HepG2 (cell line): ENCODE measurements at regions not wholly inside any gene's neighbourhood (a gene's known extent, or its start where the extent isn't known, plus 50 kb on each side); places are given as distances from the start of the nearest gene placed in this dataset.

Experiments
- ATAC-seq: fragments of 200-7000 bp; cut with Tn5 transposase; 3 replicates; pipeline ENCODE4 v1.9.1; 2020; ENCODE audit warnings: mild to moderate bottlenecking, moderate library complexity
- BruUV-seq: library from RNA; stranded (reverse); fragments of 400-500 nt; replicated peaks from 2 replicates; lab custom pipeline; 2021; lab: Mats Ljungman, UMichigan
- CTCF ChIA-PET: fragments of 300-600 bp; formaldehyde crosslinking; extraction: SDS; loops from one replicate; lab custom pipeline; 2021; ENCODE audit warnings: low total read pairs, inconsistent platforms, low intra/inter-chr PET ratio; lab: Yijun Ruan, JAX
- POLR2A ChIA-PET: fragments of 350-600 bp; sonication (Branson Sonifier 250); formaldehyde crosslinking; loops from one replicate; lab custom pipeline; 2020; ENCODE audit warnings: antibody characterized with exemption, inconsistent platforms; lab: Yijun Ruan, JAX
- DNase-seq: peaks from one replicate; pipeline ENCODE4 v3.0.0-alpha.2; 2015; ENCODE audit warnings: low spot score
- FAIRE-seq: peaks from 3 replicates; lab custom pipeline; 2011; peaks lifted over from hg19 to GRCh38; lab: Jason Lieb, UNC
- H2AFZ ChIP-seq: one replicate; pipeline ENCODE4 v1.6.1; 2011; ENCODE audit warnings: low read length, inconsistent platforms
- H3K27ac ChIP-seq: fragments of 300-600 bp; 3 replicates; pipeline ENCODE4 v1.8.0; 2011; ENCODE audit warnings: mixed run types, mild to moderate bottlenecking, mixed read lengths, low read length, inconsistent platforms; ENCODE audit not compliant: insufficient read depth; ENCODE audit errors: extremely low read length
- H3K27me3 ChIP-seq, 2 experiments: fragments of 200-600 bp in 1 of 2; 2 replicates in 1 of 2; 3 replicates in 1 of 2; pipeline versions ENCODE4 v1.6.0 to v1.8.0; 2011; ENCODE audit warnings: low read length in 2 of 2, mild to moderate bottlenecking in 2 of 2, moderate library complexity in 2 of 2, inconsistent platforms in 1 of 2; ENCODE audit not compliant: insufficient read depth in 2 of 2, control insufficient read depth in 1 of 2
- H3K36me3 ChIP-seq, 2 experiments: fragments of 200-600 bp in 1 of 2; replicated peaks in 1 of 2; 2 replicates in 1 of 2; 3 replicates in 1 of 2; pipeline versions ENCODE4 v1.5.1 to v1.8.0; 2011; ENCODE audit warnings: low read length in 2 of 2, inconsistent platforms in 1 of 2; ENCODE audit not compliant: insufficient read depth in 2 of 2, control insufficient read depth in 1 of 2
- H3K4me1 ChIP-seq: 2 replicates; pipeline ENCODE4 v1.5.1; 2012; ENCODE audit warnings: low read length, inconsistent platforms; ENCODE audit not compliant: insufficient read depth
- H3K4me2 ChIP-seq: 2 replicates; pipeline ENCODE4 v1.6.0; 2011; ENCODE audit warnings: low read depth, low read length, inconsistent platforms
- H3K4me3 ChIP-seq, 3 experiments: fragments of 200-600 bp in 1 of 3; sonication (generic), shearing (Covaris generic) in 1 of 3; replicated peaks in 1 of 3; 2 replicates each; pipeline ENCODE4 v1.5.1; 2011 to 2016; ENCODE audit warnings: low read length in 3 of 3, inconsistent platforms in 2 of 3, low read depth in 2 of 3, mild to moderate bottlenecking in 2 of 3, control low read depth in 1 of 3, mixed read lengths in 1 of 3; ENCODE audit not compliant: insufficient read depth in 1 of 3
- H3K79me2 ChIP-seq: one replicate; pipeline ENCODE4 v1.6.1; 2011; ENCODE audit warnings: low read length, inconsistent platforms; ENCODE audit not compliant: insufficient read depth
- H3K9ac ChIP-seq: 2 replicates; pipeline ENCODE4 v1.6.0; 2011; ENCODE audit warnings: mild to moderate bottlenecking, low read depth, low read length, inconsistent platforms; ENCODE audit not compliant: insufficient read depth
- H3K9me3 ChIP-seq: 2 replicates; pipeline ENCODE4 v1.5.1; 2012; ENCODE audit warnings: mild to moderate bottlenecking, low read length
- H4K20me1 ChIP-seq: 2 replicates; pipeline ENCODE4 v1.6.0; 2011; ENCODE audit warnings: inconsistent platforms, mild to moderate bottlenecking, low read length, moderate library complexity; ENCODE audit not compliant: insufficient read depth
- ZBTB37 ChIP-seq: sonication (generic); formaldehyde crosslinking; IDR thresholded peaks from 2 replicates; pipeline ENCODE4 v1.4.0; 2020; ENCODE audit warnings: mild to moderate bottlenecking, missing genetic modification reagents
- ZNF224 ChIP-seq: sonication (generic); formaldehyde crosslinking; IDR thresholded peaks from 2 replicates; pipeline ENCODE4 v1.5.0; 2020; ENCODE audit warnings: mild to moderate bottlenecking, missing genetic modification reagents
- ZNF33A ChIP-seq: sonication (generic); formaldehyde crosslinking; IDR thresholded peaks from 2 replicates; pipeline ENCODE4 v1.5.1; 2020; ENCODE audit warnings: missing genetic modification reagents, mild to moderate bottlenecking, moderate library complexity, borderline replicate concordance
- ZNF451 ChIP-seq: sonication (generic); formaldehyde crosslinking; IDR thresholded peaks from 2 replicates; pipeline ENCODE4 v1.5.0; 2020; ENCODE audit warnings: mild to moderate bottlenecking, missing genetic modification reagents
- ZNF737 ChIP-seq: sonication (generic); formaldehyde crosslinking; IDR thresholded peaks from 2 replicates; pipeline ENCODE4 v1.5.0; 2020; ENCODE audit warnings: missing genetic modification reagents, mild to moderate bottlenecking, borderline replicate concordance
- ZNF788 ChIP-seq: sonication (generic); formaldehyde crosslinking; IDR thresholded peaks from 2 replicates; pipeline ENCODE4 v1.5.0; 2020; ENCODE audit warnings: mild to moderate bottlenecking, missing genetic modification reagents, borderline replicate concordance
- WGBS: methylation state at CpG from one replicate; pipeline ENCODE4 v1.1.6; 2017; ENCODE audit warnings: low lambda C conversion rate; 5-methylcytosine and 5-hydroxymethylcytosine counted together
- in situ Hi-C: cut with HindIII; loops from 2 replicates; pipeline ENCODE4 v1.10.0; 2017; ENCODE audit warnings: low pct_unique_long_range_greater_than_20kb; ENCODE audit not compliant: extremely low pct_ligation_motif_present
- intact Hi-C: fragments of 100-400 bp; cut with micrococcal nuclease; formaldehyde crosslinking; loops from one replicate; pipeline ENCODE4 v1.10.0; 2022; ENCODE audit not compliant: unreplicated experiment
- TF ChIP-seq, protein P1 (sequence below), 2 experiments: sonication (generic) in 1 of 2; formaldehyde crosslinking in 1 of 2; IDR thresholded peaks; 2 replicates each; pipeline versions ENCODE4 v1.4.0 to v1.6.1; 2018 to 2020; ENCODE audit warnings: missing genetic modification reagents in 2 of 2, borderline replicate concordance in 1 of 2, low read depth in 1 of 2, mild to moderate bottlenecking in 1 of 2, missing biosample characterization in 1 of 2

GRCh38 chr16:50977138-50977537, 173.9 kb downstream of the SALL1 start:
- Histone ChIP-seq H3K27me3 (no peaks in the 10 kb centered on the region; a peak in 1 of 5 replicates), H3K79me2 (no peaks in the 10 kb centered on the region), H3K9me3 (no peaks in the 10 kb centered on the region), H3K36me3 (no peaks in the 10 kb centered on the region), H3K4me1 (no peaks in the 10 kb centered on the region), H3K4me3 (no peak overlapping the region), H4K20me1 (no peaks in the 10 kb centered on the region), H2AFZ (no peak overlapping the region), H3K27ac (no peak overlapping the region), H3K9ac (no peak overlapping the region), H3K4me2 (no peak overlapping the region)
- intact Hi-C loops (no loop called here), in situ Hi-C loops (no loop called here)
- no peak for ATAC-seq
- TF ChIP-seq ZNF451 (CRISPR knock-in tag) (no peak), ZNF33A (no peak), ZBTB37 (no peak), ZNF788 (CRISPR knock-in tag) (no peak), ZNF737 (CRISPR knock-in tag) (no peak), ZNF224 (CRISPR knock-in tag) (no peak)
- TF ChIP-seq, protein P1, sequence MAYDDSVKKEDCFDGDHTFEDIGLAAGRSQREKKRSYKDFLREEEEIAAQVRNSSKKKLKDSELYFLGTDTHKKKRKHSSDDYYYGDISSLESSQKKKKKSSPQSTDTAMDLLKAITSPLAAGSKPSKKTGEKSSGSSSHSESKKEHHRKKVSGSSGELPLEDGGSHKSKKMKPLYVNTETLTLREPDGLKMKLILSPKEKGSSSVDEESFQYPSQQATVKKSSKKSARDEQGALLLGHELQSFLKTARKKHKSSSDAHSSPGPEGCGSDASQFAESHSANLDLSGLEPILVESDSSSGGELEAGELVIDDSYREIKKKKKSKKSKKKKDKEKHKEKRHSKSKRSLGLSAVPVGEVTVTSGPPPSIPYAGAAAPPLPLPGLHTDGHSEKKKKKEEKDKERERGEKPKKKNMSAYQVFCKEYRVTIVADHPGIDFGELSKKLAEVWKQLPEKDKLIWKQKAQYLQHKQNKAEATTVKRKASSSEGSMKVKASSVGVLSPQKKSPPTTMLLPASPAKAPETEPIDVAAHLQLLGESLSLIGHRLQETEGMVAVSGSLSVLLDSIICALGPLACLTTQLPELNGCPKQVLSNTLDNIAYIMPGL (CRISPR knock-in tag; IDR thresholded peaks at IDR 0.05; ENCODE audit: borderline replicate concordance in 1 of 2, low read depth in 1 of 2), result no peak
- WGBS, result 59% methylated on average over 8 of the region's 11 CpGs
- no TSS peak for BruUV-seq
- POLR2A ChIA-PET, result no interaction called here
- no peak for DNase-seq
- CTCF ChIA-PET, result no interaction called here
- no peak for FAIRE-seq
